ENCODE measurements at regions not wholly inside any gene's neighbourhood (a gene's known extent, or its start where the extent isn't known, plus 50 kb on each side); places are given as distances from the start of the nearest gene placed in this dataset.
"Not testable (repeated sequence)": the region's sequence is repeated elsewhere in the genome, so short reads cannot be mapped to it uniquely, and the experiment has no call there.

- DNase-seq: no peak
Observed at GRCh38 chr10:29713450-29713849, 78.7 kb upstream of the SVIL start.

- DNase-seq: peak; percentile 72
Observed at GRCh38 chr10:29712108-29712507, 77.3 kb upstream of the SVIL start.

GRCh38 chr10:29710128-29710527 is 75.4 kb upstream of the SVIL start:
- no peak for DNase-seq

- no peak for DNase-seq
Observed at GRCh38 chr10:29709484-29710002, 74.8 kb upstream of the SVIL start.

- peak; percentile 69 for DNase-seq
Observed at GRCh38 chr10:29703271-29703670, 68.5 kb upstream of the SVIL start.

- no peak for DNase-seq
Observed at GRCh38 chr10:29702273-29703164, 67.7 kb upstream of the SVIL start.

GRCh38 chr10:29701306-29701705 is 66.5 kb upstream of the SVIL start:
- DNase-seq: no peak

- no peak for DNase-seq
Observed at GRCh38 chr10:29699621-29700020, 64.8 kb upstream of the SVIL start.

- no peak for DNase-seq
Observed at GRCh38 chr10:29698773-29699490, 64.2 kb upstream of the SVIL start.

- DNase-seq: not testable (repeated sequence)
Observed at GRCh38 chr10:29696581-29696980, 61.8 kb upstream of the SVIL start.

GRCh38 chr10:29694121-29694520 is 59.4 kb upstream of the SVIL start:
- no peak for DNase-seq

GRCh38 chr10:29692121-29692539 is 57.4 kb upstream of the SVIL start:
- DNase-seq: no peak

GRCh38 chr10:29691564-29692072 is 56.8 kb upstream of the SVIL start:
- DNase-seq: no peak

GRCh38 chr10:29689001-29689400 is 54.2 kb upstream of the SVIL start:
- DNase-seq: no peak

GRCh38 chr10:29688230-29688661 is 53.5 kb upstream of the SVIL start:
- no peak for DNase-seq

- no peak for DNase-seq
Observed at GRCh38 chr10:29687421-29688164, 52.8 kb upstream of the SVIL start.

GRCh38 chr10:29685506-29685905 is 50.7 kb upstream of the SVIL start:
- DNase-seq: no peak

Data from NCI-H2171 (cell line).